H9 (cell line): ENCODE measurements at regions not wholly inside any gene's neighbourhood (a gene's known extent, or its start where the extent isn't known, plus 50 kb on each side); places are given as distances from the start of the nearest gene placed in this dataset.

Source experiments
- DNase-seq: peaks from one replicate; pipeline ENCODE4 v3.0.0-alpha.2; 2017
- H2AFZ ChIP-seq: one replicate; pipeline ENCODE4 v1.6.1; 2013; ENCODE audit warnings: mild to moderate bottlenecking, low read length, control low read depth, moderate library complexity
- H2AK5ac ChIP-seq: 2 replicates; pipeline ENCODE4 v1.6.1; 2013; ENCODE audit warnings: low read length, control low read depth, mixed read lengths; ENCODE audit not compliant: insufficient read length
- H2BK120ac ChIP-seq: one replicate; pipeline ENCODE4 v1.6.1; 2013; ENCODE audit warnings: low read depth, mild to moderate bottlenecking, low read length, control low read depth, inconsistent platforms; ENCODE audit not compliant: poor library complexity, severe bottlenecking
- H2BK12ac ChIP-seq: 2 replicates; pipeline ENCODE4 v1.6.1; 2013; ENCODE audit warnings: low read length, control low read depth, mixed read lengths, low read depth; ENCODE audit not compliant: insufficient read length
- H2BK15ac ChIP-seq: 2 replicates; pipeline ENCODE4 v1.6.1; 2013; ENCODE audit warnings: low read depth, low read length, control low read depth
- H2BK20ac ChIP-seq: one replicate; pipeline ENCODE4 v1.6.1; 2013; ENCODE audit warnings: low read depth, mild to moderate bottlenecking, low read length, control low read depth, inconsistent platforms; ENCODE audit not compliant: poor library complexity, severe bottlenecking
- H2BK5ac ChIP-seq: 2 replicates; pipeline ENCODE4 v1.6.1; 2013; ENCODE audit warnings: low read length, control low read depth, mixed read lengths; ENCODE audit not compliant: insufficient read length
- H3K14ac ChIP-seq: 2 replicates; pipeline ENCODE4 v1.6.1; 2013; ENCODE audit warnings: low read length, control low read depth; ENCODE audit not compliant: insufficient read depth
- H3K18ac ChIP-seq: 2 replicates; pipeline ENCODE4 v1.6.1; 2013; ENCODE audit warnings: low read depth, mild to moderate bottlenecking, mixed read lengths, low read length, control low read depth; ENCODE audit not compliant: insufficient read length
- H3K23ac ChIP-seq: 2 replicates; pipeline ENCODE4 v1.6.1; 2013; ENCODE audit warnings: low read length, control low read depth, mixed read lengths, low read depth; ENCODE audit not compliant: insufficient read length
- H3K23me2 ChIP-seq: 2 replicates; pipeline ENCODE4 v1.6.1; 2013; ENCODE audit warnings: low read depth, mild to moderate bottlenecking, mixed read lengths, low read length, control low read depth; ENCODE audit not compliant: insufficient read length, poor library complexity, severe bottlenecking
- H3K27ac ChIP-seq: 2 replicates; pipeline ENCODE4 v1.5.1; 2013; ENCODE audit warnings: low read length, control low read depth, mixed read lengths, low read depth; ENCODE audit not compliant: insufficient read length
- H3K27me3 ChIP-seq: 2 replicates; pipeline ENCODE4 v1.6.1; 2013; ENCODE audit warnings: low read length, control low read depth, inconsistent platforms; ENCODE audit not compliant: insufficient read depth
- H3K4ac ChIP-seq: 2 replicates; pipeline ENCODE4 v1.6.1; 2013; ENCODE audit warnings: low read depth, mild to moderate bottlenecking, control low read depth, inconsistent platforms, low read length, moderate library complexity
- H3K4me1 ChIP-seq: 2 replicates; pipeline ENCODE4 v1.6.1; 2013; ENCODE audit warnings: low read length, control low read depth, inconsistent platforms; ENCODE audit not compliant: insufficient read depth
- H3K4me2 ChIP-seq: 2 replicates; pipeline ENCODE4 v1.6.1; 2013; ENCODE audit warnings: low read length, control low read depth, mixed read lengths; ENCODE audit not compliant: insufficient read length, insufficient read depth
- H3K56ac ChIP-seq: 2 replicates; pipeline ENCODE4 v1.6.1; 2013; ENCODE audit warnings: low read depth, mild to moderate bottlenecking, mixed read lengths, low read length, control low read depth; ENCODE audit not compliant: insufficient read length
- H3K79me1 ChIP-seq: 2 replicates; pipeline ENCODE4 v1.6.1; 2013; ENCODE audit warnings: low read depth, mild to moderate bottlenecking, moderate library complexity, low read length, control low read depth, inconsistent platforms; ENCODE audit not compliant: insufficient read depth, poor library complexity, severe bottlenecking
- H3K79me2 ChIP-seq: 2 replicates; pipeline ENCODE4 v1.6.1; 2013; ENCODE audit warnings: low read length, control low read depth, inconsistent platforms; ENCODE audit not compliant: insufficient read depth
- H3K9ac ChIP-seq: 2 replicates; pipeline ENCODE4 v1.6.1; 2013; ENCODE audit warnings: low read length, control low read depth, mixed read lengths; ENCODE audit not compliant: insufficient read length; ENCODE audit errors: extremely low read depth
- H3K9me3 ChIP-seq: one replicate; pipeline ENCODE4 v1.6.1; 2013; ENCODE audit warnings: low read depth, low read length, inconsistent platforms; ENCODE audit not compliant: control insufficient read depth
- H3T11ph ChIP-seq: one replicate; pipeline ENCODE4 v1.6.1; 2013; ENCODE audit warnings: mild to moderate bottlenecking, low read length, control low read depth, inconsistent platforms
- H4K20me1 ChIP-seq: one replicate; pipeline ENCODE4 v1.6.1; 2013; ENCODE audit not compliant: control insufficient read depth, insufficient read length, insufficient read depth
- H4K5ac ChIP-seq: 2 replicates; pipeline ENCODE4 v1.6.1; 2013; ENCODE audit warnings: low read depth, mild to moderate bottlenecking, mixed read lengths, low read length, control low read depth; ENCODE audit not compliant: insufficient read length
- H4K8ac ChIP-seq: replicated peaks from 2 replicates; pipeline ENCODE4 v1.6.1; 2013; ENCODE audit warnings: low read length, control low read depth, mixed read lengths, low read depth; ENCODE audit not compliant: insufficient read length
- H4K91ac ChIP-seq: 2 replicates; pipeline ENCODE4 v1.6.1; 2013; ENCODE audit warnings: low read depth, mild to moderate bottlenecking, moderate library complexity, mixed read lengths, low read length, control low read depth; ENCODE audit not compliant: insufficient read length
- H3K27ac Mint-ChIP-seq, 3 experiments: 2 replicates in 2 of 3; 3 replicates in 1 of 3; pipeline ENCODE4 v1.8.0; 2020 to 2021; ENCODE audit warnings: mixed read lengths in 3 of 3, mild to moderate bottlenecking in 1 of 3, moderate library complexity in 1 of 3
- H3K27me3 Mint-ChIP-seq: 2 replicates; pipeline ENCODE4 v1.8.0; 2021; ENCODE audit warnings: low read depth, mild to moderate bottlenecking, moderate library complexity, mixed read lengths
- H3K36me3 Mint-ChIP-seq, 3 experiments: 2 replicates in 2 of 3; 3 replicates in 1 of 3; pipeline ENCODE4 v1.8.0; 2020 to 2021; ENCODE audit warnings: low read depth in 3 of 3, mixed read lengths in 3 of 3; ENCODE audit not compliant: insufficient read depth in 1 of 3
- H3K4me1 Mint-ChIP-seq, 2 experiments: 2 replicates each; pipeline ENCODE4 v1.8.0; 2020; ENCODE audit warnings: mixed read lengths in 2 of 2
- H3K4me3 Mint-ChIP-seq, 2 experiments: 2 replicates in 1 of 2; 3 replicates in 1 of 2; pipeline ENCODE4 v1.8.0; 2020 to 2021; ENCODE audit warnings: mild to moderate bottlenecking in 2 of 2, mixed read lengths in 2 of 2, moderate library complexity in 1 of 2
- H3K9me3 Mint-ChIP-seq, 2 experiments: 2 replicates in 1 of 2; 3 replicates in 1 of 2; pipeline ENCODE4 v1.8.0; 2020; ENCODE audit warnings: mild to moderate bottlenecking in 2 of 2, mixed read lengths in 2 of 2, moderate library complexity in 1 of 2
- WGBS: extraction: QIAGEN DNeasy Blood & Tissue Kit; methylation state at CpG from one replicate; pipeline ENCODE4 v1.1.7; 2013; ENCODE audit warnings: missing lambda C conversion rate, low lambda C conversion rate, mixed read lengths; ENCODE audit not compliant: insufficient read length; ENCODE audit errors: extremely low coverage; 5-methylcytosine and 5-hydroxymethylcytosine counted together
- TF ChIP-seq, protein P1 (sequence below): fragments of 200-600 bp; sonication (generic); conservative IDR thresholded peaks from 3 replicates; pipeline ENCODE4 v1.8.0; 2021; ENCODE audit warnings: antibody characterized with exemption, mild to moderate bottlenecking

DNA sequence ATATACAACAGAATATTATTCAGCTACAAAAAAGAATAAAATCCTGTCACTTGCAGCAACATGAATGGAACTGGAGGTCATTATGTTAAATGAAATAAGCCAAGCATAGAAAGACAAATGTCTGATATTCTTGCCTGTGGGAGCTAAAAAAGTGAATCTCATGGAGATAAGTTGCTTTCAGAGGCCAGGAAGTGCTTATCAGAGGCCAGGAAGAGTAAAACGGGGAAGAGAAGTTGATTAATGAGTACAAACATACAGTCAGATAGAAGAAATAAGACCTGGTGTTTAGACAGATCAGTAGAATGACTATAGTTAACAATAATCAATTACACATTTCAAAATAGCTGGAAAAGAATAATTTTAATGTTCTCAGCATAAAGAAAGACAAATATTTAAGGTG, 54.4 kb upstream of the CPHXL start:
- H4K8ac ChIP-seq = no peak overlapping the region
- H3K79me2 ChIP-seq = no peaks in the 10 kb centered on the region
- H3K4ac ChIP-seq = no peak overlapping the region
- no peak overlapping the region for H3K4me3 Mint-ChIP-seq
- no peaks in the 10 kb centered on the region for H3K9me3 ChIP-seq
- no peaks in the 10 kb centered on the region for H3K27me3 ChIP-seq
- H3K4me2 ChIP-seq = no peak overlapping the region
- no peak overlapping the region for H2BK20ac ChIP-seq
- no peak overlapping the region for H2BK5ac ChIP-seq
- H2AK5ac ChIP-seq = no peak overlapping the region
- no peaks in the 10 kb centered on the region for H3K4me1 ChIP-seq
- no peaks in the 10 kb centered on the region for H3K79me1 ChIP-seq
- no peak overlapping the region for H3K56ac ChIP-seq
- H3K27ac Mint-ChIP-seq = no peak overlapping the region
- DNase-seq = no peak
- no peaks in the 10 kb centered on the region for H4K20me1 ChIP-seq
- no CpG with 5 or more reads among the region's 1 CpG for WGBS
- no peak overlapping the region for H4K5ac ChIP-seq
- H3K36me3 Mint-ChIP-seq = no peaks in the 10 kb centered on the region
- no peak overlapping the region for H3K14ac ChIP-seq
- no peak overlapping the region for H2BK15ac ChIP-seq
- no peak overlapping the region for H3K18ac ChIP-seq
- TF ChIP-seq, protein P1, sequence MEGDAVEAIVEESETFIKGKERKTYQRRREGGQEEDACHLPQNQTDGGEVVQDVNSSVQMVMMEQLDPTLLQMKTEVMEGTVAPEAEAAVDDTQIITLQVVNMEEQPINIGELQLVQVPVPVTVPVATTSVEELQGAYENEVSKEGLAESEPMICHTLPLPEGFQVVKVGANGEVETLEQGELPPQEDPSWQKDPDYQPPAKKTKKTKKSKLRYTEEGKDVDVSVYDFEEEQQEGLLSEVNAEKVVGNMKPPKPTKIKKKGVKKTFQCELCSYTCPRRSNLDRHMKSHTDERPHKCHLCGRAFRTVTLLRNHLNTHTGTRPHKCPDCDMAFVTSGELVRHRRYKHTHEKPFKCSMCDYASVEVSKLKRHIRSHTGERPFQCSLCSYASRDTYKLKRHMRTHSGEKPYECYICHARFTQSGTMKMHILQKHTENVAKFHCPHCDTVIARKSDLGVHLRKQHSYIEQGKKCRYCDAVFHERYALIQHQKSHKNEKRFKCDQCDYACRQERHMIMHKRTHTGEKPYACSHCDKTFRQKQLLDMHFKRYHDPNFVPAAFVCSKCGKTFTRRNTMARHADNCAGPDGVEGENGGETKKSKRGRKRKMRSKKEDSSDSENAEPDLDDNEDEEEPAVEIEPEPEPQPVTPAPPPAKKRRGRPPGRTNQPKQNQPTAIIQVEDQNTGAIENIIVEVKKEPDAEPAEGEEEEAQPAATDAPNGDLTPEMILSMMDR = no peak
- no peaks in the 10 kb centered on the region for H3K9me3 Mint-ChIP-seq
- no peak overlapping the region for H3T11ph ChIP-seq
- H3K27ac ChIP-seq = no peak overlapping the region
- H2BK120ac ChIP-seq = no peak overlapping the region
- H3K23me2 ChIP-seq = no peaks in the 10 kb centered on the region
- no peak overlapping the region for H3K23ac ChIP-seq
- H3K27me3 Mint-ChIP-seq = peaks cover 55% of the 10 kb centered on the region
- no peak overlapping the region for H2AFZ ChIP-seq
- H3K9ac ChIP-seq = no peak overlapping the region
- no peak overlapping the region for H2BK12ac ChIP-seq
- H3K4me1 Mint-ChIP-seq = no peaks in the 10 kb centered on the region
- no peak overlapping the region for H4K91ac ChIP-seq
